DMS53 treated with DMSO at 0.1 percent for 48 hours (cell line): ENCODE measurements at regions not wholly inside any gene's neighbourhood (a gene's known extent, or its start where the extent isn't known, plus 50 kb on each side); places are given as distances from the start of the nearest gene placed in this dataset.
"Not testable (repeated sequence)": the region's sequence is repeated elsewhere in the genome, so short reads cannot be mapped to it uniquely, and the experiment has no call there.

Experiments
- DNase-seq: peaks from one replicate; lab custom pipeline; 2025; ENCODE audit not compliant: unreplicated experiment; lab: John Stamatoyannopoulos, UW

DNA sequence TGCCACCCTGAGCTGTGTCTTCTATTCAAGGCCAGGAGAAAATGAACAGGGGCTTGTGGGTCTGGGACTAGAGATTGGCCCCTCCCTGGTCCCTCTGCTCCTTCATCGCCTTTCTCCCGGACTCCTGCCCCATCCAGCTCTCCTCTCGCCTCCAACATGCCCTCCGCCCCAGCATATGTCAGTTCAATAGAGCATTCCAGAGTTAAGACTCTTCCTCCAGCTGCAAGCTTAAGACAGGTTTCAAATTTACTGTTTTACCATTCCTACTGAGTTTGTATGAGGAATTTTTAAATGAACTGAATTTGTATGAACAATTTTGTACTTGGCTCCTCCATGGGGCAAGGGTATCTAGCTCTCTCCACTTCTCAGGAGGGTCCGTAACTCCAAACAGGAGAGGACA, 195.6 kb downstream of the TBC1D2B start:
- DNase-seq: no peak

DNA sequence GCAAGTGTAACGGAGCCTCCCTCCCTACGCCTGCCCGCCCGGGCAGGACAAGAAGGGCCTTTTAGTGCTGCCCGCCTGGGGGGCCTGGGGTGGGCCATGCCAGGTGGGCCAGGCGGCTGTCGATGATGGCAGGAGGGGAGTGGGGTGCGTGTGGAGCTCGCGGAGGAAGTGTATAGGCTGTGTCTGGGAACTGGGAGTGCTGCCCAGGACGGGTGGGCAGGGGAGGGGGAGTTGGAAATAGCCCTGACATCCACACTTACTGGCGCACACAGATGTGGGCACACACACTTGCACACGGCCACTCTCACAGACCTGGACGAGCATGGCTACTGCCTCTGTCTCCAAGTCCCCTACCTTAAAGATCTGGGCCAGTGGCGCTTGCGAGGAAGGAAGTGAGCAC, 196.0 kb downstream of the TBC1D2B start:
- not testable (repeated sequence) for DNase-seq

DNA sequence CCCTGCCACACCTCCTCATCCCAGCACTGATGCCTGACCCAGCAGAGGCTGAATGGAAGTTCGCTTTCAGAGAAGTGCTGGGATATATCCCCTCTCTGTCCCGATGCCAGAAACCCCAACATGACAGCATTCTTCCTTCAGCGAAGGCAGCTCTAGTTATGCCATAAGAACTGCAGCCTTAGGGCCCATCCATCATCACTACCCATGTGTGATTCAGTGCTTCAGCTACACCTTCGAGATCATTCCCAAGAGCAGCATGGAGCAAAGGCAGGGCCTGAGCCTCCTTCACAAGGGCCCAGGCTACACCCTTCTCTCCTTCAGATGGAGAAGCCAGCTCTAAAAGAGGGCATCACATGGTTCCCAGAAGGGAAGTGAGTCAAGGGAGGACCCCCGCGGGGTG, 198.0 kb downstream of the TBC1D2B start:
- not testable (repeated sequence) for DNase-seq

DNA sequence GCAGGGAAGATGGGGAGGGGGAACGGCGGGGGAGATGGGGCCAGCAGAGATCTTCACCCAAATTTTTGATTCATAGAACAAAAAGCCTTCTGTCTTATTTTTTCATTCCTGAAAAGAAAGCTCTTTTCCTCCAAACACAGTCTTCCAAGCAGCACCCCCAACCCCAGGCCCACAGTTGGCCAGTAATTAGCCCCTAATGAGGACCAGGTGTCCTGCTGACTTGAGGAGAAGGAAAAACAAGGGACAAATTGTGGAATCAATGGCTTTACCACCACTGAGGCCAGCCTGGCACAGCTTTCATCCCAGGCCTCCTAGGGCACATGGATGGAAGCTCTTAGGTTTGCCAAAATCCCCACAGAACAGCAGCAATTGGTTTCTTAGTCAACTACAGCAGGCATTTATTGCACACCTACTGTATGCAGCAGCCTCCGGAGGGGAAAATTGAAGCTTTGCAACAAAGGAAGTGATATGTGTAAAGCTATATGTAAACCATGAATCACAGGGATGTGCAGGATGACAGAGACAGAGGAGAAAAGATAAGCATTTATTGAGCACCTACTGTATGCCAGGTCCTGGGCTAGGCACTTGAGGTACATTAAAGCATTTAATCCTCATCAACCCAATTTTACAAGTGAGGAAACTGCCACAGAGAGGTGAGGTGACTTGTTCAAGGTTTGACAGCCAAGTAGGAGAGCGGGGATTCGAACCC, 199.5 kb downstream of the TBC1D2B start:
- no peak for DNase-seq

DNA sequence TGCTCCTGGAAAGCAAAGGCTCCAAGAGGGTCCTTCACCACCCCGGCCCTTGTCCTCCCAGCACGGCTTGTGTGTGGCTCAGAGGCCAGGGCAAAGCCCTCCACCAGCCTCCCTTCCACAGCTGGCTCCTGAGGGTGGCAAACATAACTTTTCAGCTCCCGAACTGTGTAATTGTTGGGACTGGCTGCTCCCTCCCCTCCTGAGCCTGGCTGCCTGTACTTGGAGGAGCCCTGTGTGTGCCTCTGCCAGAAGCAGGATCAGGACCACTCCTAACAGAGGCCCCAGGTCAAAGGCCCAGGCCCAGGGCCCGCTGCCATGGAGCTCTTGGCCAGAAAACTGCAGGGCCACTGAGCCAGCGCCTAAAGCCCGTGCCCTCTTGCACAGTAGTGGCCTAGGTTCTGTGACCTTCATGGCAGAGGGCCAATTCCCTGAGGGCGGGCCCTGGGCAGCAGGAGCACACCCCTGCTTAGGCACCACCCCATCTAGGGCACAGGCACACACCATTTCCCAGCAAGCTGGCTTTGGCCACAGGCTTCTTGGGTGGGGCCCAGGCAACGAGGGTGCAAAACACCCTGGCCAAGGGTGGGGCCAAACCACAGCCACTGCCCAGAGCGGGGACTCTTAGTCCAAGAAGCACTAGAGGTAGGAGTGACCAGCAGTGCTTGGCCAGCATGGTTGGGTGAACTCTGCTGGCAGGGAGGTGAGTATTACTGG, 201.2 kb downstream of the TBC1D2B start:
- DNase-seq: not testable (repeated sequence)

DNA sequence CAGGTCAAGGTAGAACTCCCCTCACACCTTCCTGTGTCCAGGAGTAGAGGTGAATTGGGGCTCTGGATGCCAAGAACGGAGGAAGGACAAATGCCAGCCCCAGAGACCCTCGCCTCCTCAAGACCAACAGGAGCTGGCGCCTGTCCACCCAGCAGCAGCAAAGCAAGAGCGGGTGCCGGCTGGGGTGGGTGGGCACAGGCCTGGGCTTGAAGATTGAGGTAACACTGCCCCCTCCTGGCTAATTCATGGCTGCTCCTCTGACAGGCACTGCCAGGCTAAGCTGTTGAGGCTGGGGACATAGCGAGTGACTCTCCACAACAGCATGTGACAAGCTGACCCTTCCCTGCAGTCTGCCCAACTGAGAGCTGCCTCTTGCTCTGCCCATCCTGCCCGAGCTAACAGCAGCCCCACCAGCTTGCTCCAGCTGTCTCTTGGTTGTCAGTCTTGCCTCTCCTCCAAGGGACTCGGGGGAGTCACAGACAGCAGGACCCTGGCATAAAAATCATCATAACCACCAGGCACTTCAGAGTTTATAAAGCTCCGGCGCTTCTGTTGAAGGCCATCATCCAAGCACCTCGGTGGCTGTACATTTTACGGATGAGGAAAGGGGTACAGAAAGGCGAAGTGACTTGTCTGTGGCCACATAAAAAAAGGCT, 202.3 kb downstream of the TBC1D2B start:
- DNase-seq: peak; percentile 1

DNA sequence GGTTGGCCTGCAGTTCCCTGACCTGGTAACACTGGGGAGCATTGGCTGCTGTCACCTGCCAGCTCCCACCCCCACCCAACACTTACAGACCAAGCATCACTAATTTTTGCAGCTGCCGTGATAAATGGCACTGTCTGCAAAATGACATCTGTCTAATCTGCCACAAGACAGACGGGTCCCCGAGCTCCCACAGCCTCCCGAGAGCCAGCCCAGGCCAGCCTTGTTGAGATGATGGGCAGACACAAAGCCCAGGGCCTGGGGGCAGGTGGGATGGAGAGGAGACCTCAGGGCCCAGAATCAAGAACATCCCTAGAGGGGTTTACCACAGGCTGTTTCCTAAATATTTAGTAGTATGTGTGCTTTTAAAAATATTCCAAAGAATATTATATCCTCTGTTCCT, 203.4 kb downstream of the TBC1D2B start:
- DNase-seq: no peak

DNA sequence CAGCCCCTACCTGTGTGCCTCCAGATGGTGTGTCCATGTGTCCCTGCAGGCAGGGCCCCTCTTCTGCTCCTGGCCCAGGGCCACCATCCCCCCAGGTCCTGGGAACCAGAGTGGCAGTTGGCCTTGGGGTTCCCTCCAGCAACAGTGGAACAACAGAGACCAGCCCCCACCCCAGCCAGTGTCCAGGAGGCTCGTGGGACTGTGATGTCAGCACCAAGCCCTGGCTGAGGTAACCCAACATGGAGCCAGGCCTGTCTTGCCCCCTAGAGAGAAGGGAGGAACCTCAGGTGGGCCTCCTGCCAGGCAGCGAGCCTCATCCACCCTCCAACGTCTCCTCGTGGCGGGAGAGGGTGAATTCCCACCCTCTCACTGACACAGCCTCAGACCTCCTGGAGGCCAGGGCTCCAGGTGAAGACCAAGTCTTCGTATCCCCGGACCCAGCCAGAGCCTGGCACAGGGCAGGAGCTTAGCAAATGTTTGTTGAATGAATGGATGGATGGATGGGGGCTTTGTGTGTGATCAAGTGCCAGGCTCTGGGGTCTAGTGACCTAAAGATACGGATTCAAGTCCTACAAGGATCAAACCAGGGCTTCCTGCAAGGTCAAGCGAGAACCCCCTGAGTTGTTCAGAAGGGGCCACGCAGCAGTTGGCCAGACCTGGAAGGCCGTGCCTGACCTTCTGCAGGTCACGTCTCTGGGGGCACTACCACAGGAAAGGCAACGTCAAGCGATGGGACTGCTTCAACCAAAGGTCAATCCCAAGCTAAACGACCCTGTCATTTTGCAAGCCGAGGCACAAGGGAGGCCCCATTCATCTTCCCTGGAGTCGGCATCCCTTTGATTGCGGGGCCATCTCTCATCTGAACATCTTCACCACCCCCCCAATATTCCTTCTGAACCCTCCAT, 204.7 kb downstream of the TBC1D2B start:
- not testable (repeated sequence) for DNase-seq

DNA sequence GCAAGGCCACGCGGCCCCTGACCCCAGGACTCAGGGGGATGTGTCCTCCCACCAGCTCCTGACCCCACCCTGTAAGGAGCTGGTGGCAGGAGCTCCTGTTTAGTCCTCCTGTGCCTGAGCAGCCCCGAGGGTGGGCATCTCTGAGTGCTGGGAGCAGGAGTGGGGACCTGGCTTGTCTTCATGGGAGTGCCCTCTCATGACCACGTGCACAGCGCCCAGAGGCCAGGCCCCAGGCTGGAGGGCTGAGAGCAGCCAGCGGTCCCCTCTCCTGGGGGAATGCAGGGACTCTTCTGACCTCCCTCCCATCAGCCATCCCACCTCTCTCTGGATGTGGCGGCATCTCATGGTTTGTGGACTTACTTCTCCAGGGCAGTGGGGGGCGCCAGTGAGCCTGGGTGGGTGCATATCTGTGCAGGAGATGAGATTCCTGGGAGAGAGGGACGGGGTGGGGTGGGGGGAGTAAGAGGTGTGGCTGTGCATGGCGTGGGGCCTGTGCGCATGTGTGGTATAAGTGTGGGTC, 205.6 kb downstream of the TBC1D2B start:
- DNase-seq: no peak

DNA sequence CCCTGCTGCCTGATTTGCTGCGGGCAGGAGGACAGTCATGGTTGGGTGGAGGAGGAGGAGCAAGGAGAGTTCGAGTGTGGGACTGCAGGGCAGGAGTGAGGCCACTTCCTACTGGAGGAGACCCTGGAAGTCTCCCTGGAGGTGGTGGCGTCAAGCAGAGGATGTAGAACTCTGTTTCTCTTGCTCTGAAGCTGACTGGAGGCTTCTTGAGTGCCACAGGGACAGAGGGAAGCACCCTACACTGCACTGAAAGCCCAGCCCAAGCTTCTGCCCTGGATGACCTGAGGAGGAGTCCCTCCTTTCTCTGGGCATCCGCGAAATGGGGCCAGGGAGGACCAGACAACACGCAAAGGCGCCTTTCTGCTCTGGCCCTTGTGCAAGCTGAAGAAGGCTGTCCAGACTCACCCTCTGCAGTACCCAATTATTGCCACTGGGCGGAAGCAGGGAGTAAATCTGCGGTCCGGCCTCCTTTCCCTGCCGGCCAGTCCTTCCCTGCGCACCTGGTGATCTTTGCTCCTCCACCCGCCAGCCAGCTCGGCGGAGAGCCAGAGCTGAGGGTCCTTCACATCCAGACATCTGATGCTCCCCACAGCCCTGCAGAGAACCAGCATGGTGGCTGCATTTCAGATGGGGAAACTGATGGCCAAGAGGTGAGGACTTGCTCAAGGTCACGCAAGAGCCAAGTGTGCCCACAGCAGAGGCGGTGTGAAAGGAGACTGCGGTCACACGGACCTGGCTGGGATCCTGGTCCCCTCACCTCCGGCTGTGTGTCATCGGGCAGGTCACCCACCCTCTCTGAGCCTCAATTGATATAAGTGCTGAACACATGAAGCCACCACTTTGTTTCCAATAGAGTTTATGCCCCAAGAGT, 207.1 kb downstream of the TBC1D2B start:
- DNase-seq: peak; percentile 15

DNA sequence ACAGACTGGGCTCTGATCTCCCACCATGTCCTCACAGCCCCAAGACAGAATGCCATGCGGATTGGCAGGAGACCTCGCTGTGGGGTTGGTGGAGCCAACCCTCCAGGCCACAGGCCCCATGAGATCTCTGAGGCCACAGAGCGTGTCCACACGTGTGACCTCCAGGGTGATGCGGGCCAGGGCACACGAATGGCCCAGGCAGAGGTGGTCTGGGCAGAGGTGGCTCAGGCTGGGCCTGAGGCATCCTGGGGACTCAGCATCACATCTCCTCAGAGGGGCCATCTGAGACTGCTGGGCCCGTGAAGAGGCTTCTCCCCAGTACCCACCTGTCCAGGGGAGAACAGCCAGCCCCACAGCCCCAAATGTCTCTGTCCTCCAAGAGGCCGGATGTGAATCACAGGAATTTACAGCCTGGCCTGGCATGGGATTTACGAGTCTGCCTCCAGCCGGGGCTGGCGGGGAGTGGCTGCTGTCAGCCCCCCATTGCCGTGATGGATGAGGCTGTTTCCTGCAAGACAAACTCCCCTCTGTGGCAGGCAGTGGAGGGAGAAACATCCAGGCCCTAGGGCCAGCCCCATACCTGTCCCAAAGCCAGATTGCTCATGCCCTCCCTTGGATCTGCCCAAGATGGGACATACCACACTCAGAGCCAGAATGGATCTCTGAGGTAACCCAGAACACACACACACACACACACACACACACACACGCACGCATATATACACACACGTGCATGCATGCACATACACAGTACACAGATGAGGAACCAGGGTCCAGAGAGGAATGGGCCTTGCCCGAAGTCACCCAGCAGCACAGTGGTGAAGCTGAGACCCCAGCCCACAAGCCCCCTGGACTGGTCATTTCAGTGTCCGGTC, 208.3 kb downstream of the TBC1D2B start:
- no peak for DNase-seq

DNA sequence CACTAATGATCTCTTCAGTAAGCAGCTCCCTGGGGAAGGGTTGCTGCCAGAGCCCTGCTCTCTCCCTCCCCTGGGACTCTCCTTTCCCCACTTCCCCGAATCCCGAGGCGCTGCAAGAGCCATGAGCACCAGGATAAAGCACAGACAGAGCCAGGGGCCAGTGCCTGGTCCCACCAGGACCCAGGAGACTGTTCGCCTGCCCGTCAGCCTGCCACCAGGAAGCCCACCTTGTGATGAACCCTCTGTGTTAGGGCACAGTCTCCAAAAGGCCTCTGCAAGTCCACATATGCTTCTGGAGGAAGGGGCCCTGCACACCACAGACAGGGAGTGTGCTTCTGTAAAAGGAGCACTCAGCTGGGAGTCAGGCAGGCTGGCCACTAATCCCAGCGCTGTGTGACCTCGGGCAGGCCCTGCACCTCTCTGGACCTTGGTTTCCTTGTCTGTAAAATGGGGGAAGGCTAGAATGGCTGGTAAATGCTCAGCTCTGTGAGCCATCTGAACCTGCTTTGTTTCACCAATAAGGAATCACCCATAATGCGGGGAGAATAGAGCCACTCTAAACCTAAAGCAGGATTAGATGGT, 209.4 kb downstream of the TBC1D2B start:
- not testable (repeated sequence) for DNase-seq

DNA sequence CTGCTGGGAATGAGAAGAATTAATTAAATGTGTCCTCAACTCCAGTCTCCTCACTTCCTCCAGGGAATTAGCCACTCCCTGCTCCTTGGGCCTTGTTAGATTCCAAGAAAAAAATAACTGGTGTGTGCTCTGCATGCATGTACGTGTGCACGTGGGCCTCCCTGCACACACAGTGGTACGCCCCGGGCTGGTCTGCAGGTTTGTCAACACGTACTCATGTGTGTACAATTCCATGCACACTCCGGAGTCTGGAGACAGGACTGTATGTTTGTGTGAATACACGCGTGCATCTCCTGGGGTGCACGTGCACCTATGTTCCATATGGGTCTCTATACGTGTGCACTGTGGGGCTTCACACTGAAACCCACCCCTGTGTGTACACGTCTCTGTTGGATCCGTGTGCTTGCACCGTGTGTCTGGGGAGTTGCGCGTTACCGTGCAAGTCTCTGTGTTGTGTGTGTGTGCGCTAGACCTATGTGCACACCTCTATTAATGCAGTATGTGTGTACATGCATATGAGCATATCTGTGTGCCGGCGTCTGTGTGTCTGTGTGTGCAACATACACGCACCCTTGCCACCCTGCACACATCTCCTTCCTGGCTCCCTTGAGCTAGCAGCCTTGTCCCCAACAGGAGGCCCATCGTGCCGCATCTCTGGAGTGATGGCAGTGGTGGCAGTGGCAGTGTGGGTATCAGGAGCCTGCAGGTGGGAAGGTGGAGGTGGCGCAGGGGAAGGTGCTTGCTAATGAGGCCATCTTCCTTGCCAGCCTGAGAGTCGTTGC, 210.1 kb downstream of the TBC1D2B start:
- no peak for DNase-seq

DNA sequence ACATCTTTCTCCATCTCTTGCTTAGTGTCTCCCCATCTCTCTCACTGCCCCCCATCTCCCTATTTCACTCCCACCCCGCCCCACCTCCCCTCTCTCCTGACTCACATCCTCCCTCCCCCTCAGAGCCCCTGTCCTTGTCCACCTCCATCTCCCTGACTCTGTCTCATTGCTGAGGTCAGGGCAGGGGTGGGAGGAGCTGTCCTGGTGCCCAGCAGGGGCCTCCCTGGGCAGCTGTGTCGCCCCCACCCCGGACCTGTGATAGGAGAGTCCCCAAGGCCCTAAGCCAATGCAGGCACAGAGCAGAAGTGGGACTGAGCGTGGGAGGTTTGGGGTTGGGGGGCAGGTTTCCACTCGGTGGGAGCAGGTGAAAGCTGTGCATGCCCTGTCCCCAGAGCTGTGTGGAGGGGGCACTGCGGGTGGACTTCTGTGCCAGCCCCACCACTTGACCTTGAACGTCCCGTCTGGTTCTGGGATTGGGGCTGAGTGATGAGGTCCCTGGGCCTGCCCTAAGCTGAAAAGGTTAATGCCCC, 210.8 kb downstream of the TBC1D2B start:
- DNase-seq: no peak

DNA sequence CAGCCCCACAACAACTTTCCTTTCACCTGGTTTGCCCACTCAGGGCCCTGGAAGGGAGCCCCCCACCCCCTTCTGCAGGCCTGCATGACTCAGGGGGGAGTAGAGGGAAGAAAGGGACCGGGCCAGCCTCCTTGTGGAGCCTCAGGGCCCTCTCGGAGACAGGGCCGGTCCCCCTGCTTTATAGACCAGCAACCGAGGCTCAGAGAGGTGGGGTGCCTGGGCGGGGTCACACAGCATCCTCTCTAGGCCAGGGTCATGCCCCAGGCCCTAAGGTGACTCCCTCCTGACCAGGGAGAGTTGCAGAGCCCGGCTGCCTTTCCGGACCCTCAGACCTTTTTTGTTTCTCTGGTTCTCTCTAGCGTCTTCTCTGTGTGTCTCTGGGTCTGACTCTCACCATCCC, 211.3 kb downstream of the TBC1D2B start:
- DNase-seq: no peak

DNA sequence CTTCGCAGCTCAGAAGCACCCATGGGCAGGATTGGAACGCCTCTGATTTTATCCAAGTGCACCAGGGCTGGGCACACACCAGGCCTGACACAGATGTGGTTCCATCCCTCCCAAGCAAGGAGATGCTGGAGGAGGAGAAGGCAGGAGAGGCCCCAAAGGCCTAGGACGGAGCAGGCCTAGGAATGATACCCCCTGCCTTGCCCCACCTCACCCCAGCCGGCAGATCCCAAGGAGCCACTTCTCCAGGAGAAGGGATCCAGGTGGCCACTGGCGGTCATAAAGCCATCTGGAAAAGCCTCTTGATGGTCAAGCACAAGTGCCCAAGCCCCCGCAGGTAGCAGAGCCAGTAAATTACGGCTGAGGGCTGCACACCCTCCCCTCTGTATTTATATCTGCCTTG, 211.8 kb downstream of the TBC1D2B start:
- no peak for DNase-seq

DNA sequence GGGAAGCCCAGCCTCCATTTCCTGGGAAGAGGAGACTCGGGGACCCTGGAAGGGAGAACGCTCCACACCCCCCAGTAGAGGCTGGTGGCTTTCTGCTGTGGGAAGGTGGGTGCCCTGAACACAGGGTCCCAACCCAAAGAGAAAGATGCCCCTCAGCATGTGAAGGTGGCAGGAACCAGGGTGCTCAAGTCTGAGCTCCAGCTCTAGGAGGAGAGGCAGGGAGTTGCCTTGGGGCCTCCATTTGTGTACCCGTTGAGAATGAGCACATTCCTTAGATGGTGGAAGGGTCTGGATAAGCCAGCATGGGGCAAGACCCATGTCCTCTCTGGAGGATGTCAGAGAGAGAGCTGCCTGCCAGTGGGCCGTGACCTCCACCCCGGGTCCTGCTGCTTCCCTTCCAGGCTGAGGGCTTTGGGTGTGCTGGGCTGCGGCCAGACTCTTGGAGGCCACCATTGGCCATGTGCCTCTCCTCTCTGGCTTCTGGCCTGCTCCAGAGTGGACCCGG, 212.4 kb downstream of the TBC1D2B start:
- DNase-seq: no peak
